Left lung (tissue), 4 donors: ENCODE measurements at regions not wholly inside any gene's neighbourhood (a gene's known extent, or its start where the extent isn't known, plus 50 kb on each side); places are given as distances from the start of the nearest gene placed in this dataset.
A peak's percentile ranks its signal among the peaks of the same experiment; 100 is the strongest.
"Not testable (repeated sequence)": the region's sequence is repeated elsewhere in the genome, so short reads cannot be mapped to it uniquely, and the experiment has no call there.

Experiments used
- ATAC-seq: fragments of 200-7000 bp; cut with Tn5 transposase; one replicate; pipeline ENCODE4 v1.9.1; 2020; ENCODE audit warnings: moderate library complexity
- DNase-seq, 4 donors: peaks; one replicate each; pipeline ENCODE4 v3.0.0-alpha.2; 2013 to 2020
- H3K27ac ChIP-seq, 2 donors: fragments of 200-600 bp; sonication (generic) in 1 of 2; one replicate each; pipeline versions ENCODE4 v1.5.0 to v1.8.0; 2020 to 2021
- H3K27me3 ChIP-seq, 2 donors: fragments of 200-600 bp; sonication (generic) in 1 of 2; one replicate each; pipeline versions ENCODE4 v1.5.0 to v1.8.0; 2020 to 2021
- H3K36me3 ChIP-seq, 2 donors: fragments of 200-600 bp; sonication (generic) in 1 of 2; one replicate each; pipeline versions ENCODE4 v1.5.0 to v1.8.0; 2020 to 2021
- H3K4me1 ChIP-seq, 2 donors: fragments of 200-600 bp; one replicate each; pipeline ENCODE4 v1.8.0; 2021
- H3K4me3 ChIP-seq, 2 donors: fragments of 200-600 bp; sonication (generic) in 1 of 2; one replicate each; pipeline versions ENCODE4 v1.5.0 to v1.8.0; 2020 to 2021; ENCODE audit warnings: mild to moderate bottlenecking in 1 of 2
- H3K9me3 ChIP-seq, 2 donors: fragments of 200-600 bp; sonication (generic) in 1 of 2; one replicate each; pipeline versions ENCODE4 v1.5.0 to v1.8.0; 2020 to 2021
- intact Hi-C, 2 donors: fragments of 100-400 bp; cut with DNase I; formaldehyde crosslinking; loops; one replicate each; pipeline versions ENCODE4 v1.11.2 to v1.14.2; 2022
- donor health status: DM: no; HTN: yes; CAD: no.
- donor health status: DM: no; HTN: no; CAD: no.

DNA sequence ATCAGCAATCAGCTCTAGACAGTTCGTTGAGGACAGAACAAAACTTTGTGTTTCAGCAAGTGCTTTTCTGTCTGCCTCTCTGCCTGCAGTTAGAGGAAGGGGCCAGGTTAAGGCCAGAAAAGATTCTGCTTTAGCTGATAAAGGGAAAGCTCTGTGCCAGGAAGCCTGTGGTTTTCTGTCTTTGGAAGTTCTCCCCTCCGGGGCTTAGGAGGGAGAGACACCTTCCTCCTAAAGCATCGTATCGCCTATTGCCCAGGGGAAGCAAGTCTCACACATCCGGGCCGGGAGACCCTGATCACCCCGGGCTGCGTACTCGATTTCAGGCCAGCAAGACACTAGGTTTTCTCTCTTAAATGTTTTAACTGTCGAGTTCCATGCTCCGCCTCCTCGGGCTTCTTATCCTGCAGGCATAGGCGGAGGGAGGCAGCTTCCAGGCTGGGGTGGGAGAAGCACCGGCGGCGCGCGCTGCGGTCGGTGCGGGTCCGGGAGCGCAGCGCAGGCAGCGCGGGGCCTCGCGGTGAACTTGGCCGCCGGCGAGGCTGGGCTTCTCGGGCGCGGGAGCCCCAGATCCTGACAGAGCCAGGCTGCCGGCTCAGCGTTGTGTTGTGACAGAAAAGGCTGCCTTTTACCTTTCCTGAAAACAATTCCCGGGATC lies 245.4 kb downstream of the BCL2L11 start:
- ATAC-seq, result peak; percentile 79
- H3K4me1 ChIP-seq, H3K9me3 ChIP-seq, H3K36me3 ChIP-seq, H3K4me3 ChIP-seq, H3K27me3 ChIP-seq, H3K27ac ChIP-seq, intact Hi-C loops: not testable (repeated sequence)
- DNase-seq, result peak in 2 of 4 donors; percentile 34 to 76

DNA sequence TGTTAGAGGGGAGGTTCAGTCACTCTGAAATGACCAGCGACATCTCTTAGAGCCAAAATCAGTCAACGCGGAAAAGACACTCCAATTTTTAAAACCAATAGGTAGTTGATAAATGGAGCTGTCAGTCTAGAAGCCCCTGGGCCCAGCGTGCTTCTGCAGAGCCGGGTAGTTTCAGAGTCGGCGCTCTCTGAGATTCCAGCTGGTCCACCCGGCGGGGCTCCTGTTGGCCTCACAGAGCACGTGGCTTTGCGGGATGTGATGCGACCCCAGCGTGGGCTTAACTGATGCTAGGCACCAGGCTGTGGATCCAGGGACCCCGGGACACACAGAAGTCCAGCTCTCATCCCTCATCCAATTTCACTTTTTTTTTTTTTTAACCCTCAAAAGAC lies 245.9 kb downstream of the BCL2L11 start:
- DNase-seq, H3K27ac ChIP-seq, H3K4me3 ChIP-seq, H3K27me3 ChIP-seq, intact Hi-C loops, H3K4me1 ChIP-seq, H3K9me3 ChIP-seq, ATAC-seq, H3K36me3 ChIP-seq: not testable (repeated sequence)

DNA sequence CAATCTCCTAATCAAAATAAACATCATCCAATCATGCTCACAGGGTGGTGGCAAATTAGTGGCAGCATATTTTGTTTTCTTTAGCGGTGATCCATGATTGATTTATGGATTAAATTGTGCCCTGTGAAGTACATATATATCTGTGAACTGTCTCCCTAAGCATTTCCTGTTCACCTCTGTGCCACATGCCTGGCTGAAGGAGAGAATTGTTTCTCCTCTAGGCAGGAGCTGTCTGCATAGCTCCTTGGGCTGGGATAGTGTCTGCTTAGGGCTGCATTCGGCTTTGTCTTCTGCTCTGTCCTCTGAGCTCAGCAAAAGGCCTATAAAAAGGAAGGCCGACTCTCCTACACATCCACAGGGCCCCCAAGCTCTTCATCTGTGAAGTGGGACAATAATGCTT lies 246.4 kb downstream of the BCL2L11 start:
- H3K4me1 ChIP-seq, H3K4me3 ChIP-seq, H3K9me3 ChIP-seq, H3K27me3 ChIP-seq, DNase-seq, H3K36me3 ChIP-seq, intact Hi-C loops, H3K27ac ChIP-seq, ATAC-seq: not testable (repeated sequence)

DNA sequence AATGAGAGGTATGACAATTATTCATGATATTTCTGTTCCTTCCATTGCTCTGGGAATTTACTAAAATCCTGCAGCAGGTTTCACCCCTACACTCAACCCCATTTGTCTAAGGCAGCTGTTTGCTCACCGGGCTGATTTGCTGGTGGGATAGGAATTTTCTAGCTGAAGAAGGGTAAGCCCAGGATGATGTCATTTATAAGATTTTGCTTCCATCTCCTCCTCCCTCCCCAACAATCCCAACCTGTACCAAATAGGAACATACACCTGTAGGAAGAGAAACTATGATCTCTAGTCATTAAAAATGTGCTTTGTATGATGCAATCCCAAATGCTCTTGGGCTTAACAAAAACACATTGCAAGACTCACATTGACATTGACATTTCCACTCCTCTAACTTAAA lies 247.2 kb downstream of the BCL2L11 start:
- H3K4me1 ChIP-seq, H3K36me3 ChIP-seq, DNase-seq, H3K4me3 ChIP-seq, H3K27ac ChIP-seq, intact Hi-C loops, H3K27me3 ChIP-seq, ATAC-seq, H3K9me3 ChIP-seq: not testable (repeated sequence)

DNA sequence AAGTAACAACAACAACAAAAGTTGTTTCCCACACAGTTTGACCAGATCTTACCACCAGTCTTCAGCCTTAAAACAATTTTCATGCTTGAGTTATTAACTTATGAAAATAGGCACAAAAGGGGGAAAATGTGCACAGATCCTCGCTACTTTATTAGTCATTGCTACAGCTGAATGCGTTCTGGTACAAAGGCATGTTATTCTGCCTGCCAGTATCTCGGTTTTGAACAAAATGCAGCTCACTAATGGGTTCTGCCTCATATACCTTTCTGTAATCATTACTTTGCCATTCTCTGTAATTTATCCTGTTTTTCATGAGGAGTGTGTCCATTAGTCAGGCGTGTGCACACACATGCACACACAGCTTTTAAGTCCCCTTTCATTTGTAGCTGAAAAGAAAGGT lies 247.6 kb downstream of the BCL2L11 start:
- DNase-seq, H3K4me3 ChIP-seq, ATAC-seq, H3K9me3 ChIP-seq, H3K36me3 ChIP-seq, intact Hi-C loops, H3K27ac ChIP-seq, H3K27me3 ChIP-seq, H3K4me1 ChIP-seq: not testable (repeated sequence)

DNA sequence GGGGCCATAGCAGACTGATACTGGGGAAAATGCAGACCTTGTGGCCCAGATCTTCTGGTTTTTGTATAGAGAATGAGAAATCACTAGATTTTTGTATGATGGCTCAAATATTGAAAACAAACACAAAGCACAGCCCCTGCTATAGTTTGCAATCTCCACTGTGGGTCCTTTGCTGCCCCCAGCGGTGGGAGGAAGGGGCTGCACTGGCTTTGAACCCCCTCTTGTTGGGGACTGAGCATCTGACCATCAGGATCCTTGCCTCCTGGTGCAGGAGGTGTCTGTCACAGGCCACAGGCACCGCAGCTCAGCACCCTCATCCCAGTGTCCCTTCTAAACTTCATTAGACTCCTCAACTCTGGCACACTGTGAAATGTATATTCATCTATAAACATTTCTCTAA lies 252.3 kb downstream of the BCL2L11 start:
- H3K9me3 ChIP-seq, H3K36me3 ChIP-seq, H3K27ac ChIP-seq, H3K4me3 ChIP-seq, H3K27me3 ChIP-seq, DNase-seq, H3K4me1 ChIP-seq, ATAC-seq, intact Hi-C loops: not testable (repeated sequence)

DNA sequence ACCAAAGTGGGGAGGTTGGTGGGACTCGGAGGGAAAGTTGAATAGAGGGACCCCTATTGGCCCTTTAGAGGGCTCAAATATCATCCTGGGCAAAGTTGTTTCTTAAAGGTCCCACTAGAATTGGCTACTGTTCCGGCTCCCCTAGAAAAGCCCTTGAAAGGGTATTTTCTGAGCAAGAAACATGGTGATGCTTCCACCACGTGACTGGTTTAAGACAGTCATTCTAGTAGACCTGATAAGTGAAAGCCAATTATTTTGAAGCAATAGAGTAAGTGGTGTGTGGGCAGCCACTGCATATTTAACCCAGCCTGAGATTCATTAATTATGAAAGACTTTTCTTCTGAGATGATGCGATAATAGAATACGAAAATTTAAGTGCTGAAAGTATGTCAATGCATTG lies 253.3 kb downstream of the BCL2L11 start:
- intact Hi-C loops, H3K4me3 ChIP-seq, H3K4me1 ChIP-seq, H3K36me3 ChIP-seq, H3K27ac ChIP-seq, ATAC-seq, H3K27me3 ChIP-seq, H3K9me3 ChIP-seq, DNase-seq: not testable (repeated sequence)

DNA sequence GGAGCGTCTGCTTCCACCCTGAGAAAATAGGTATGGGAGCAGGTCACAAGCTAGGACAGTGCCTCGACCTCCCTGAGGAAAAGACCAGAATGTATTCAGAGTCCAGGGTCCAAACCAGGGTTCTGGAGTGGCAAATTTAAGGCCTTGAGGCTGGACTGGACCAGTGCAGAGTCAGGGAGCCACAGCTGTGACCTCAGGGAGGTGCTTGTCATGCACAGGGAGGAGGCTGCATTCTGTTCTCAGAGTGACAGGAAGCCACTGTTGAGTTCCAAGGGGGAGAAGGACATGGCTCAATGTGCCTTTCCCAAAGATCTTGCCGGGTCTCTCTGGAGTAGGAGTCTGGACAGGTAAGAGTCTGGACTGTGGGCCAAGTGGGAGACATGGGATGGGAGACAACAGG lies 254.0 kb downstream of the BCL2L11 start:
- H3K36me3 ChIP-seq, ATAC-seq, H3K27me3 ChIP-seq, H3K9me3 ChIP-seq, intact Hi-C loops, H3K4me1 ChIP-seq, H3K4me3 ChIP-seq: not testable (repeated sequence)
- H3K27ac ChIP-seq, result peak overlapping the region in 1 of 2 donors; percentile 72
- DNase-seq, result peak in 1 of 4 donors; percentile 52

DNA sequence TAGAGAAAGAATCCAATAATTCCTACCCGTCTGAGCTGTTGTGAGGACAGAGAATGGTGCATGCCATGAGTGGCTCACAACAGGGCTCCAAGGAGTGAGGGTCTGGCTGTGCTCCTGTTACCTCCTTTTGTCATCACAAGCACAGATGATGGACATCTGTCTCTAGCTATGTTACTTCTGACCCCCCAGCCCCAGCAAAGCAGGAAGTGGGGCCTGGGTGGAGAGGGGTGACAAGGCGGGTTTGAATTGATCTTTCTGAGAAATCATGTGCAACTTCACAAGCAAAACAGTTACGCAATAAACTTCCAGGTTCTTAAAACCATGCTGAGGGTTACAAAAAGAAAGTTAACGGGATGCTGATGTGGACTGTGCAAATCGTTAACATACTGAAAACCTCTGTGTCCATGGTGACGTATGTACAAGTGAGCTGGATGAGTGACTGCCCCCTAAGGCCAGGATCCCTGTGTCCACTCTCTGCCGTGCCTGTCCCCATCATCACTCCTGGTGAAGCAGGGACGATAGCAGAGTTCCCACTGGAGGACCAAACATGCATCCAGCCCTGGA lies 254.7 kb downstream of the BCL2L11 start:
- H3K27ac ChIP-seq, result peak overlapping the region in 1 of 2 donors; percentile 72

DNA sequence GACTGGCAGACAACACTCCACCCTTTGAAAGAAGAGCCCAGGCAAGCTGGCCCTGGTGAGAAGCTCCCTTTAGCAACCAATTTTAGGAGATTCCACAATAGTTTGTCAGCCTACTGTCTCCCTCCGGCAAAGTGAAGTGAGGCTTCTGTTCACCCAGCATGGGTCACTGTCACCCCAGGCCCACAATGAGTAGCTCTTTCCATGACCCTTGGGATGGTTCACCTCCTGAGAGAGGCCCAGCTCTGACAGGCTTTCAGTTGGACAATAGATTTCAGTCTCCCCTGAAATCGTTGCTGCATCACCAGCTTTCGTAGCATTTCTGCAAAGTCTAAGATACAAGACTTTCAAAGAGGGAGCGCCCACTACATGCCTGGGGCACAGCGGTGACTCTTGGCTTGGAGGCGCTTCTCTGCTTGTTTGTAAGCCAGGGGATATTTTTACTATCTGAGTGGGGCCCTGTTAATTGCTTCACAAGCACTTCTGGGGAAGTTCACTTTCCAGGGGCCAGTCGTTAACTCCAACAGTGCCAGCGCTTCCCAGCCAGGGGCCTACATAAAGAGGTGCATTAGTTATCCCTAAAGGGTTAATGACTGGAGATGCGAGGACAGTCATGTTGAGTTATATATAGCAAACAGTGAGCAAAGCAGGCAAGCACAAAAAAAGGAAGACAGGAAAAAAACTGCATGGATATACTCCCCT lies 255.7 kb downstream of the BCL2L11 start:
- ATAC-seq, intact Hi-C loops, H3K4me1 ChIP-seq, H3K4me3 ChIP-seq, H3K27me3 ChIP-seq, H3K36me3 ChIP-seq, H3K9me3 ChIP-seq, DNase-seq: not testable (repeated sequence)
- H3K27ac ChIP-seq, result peak overlapping the region in 1 of 2 donors; percentile 64

More for the DNA sequence above, 254.7 kb downstream of the BCL2L11 start:
- H3K4me3 ChIP-seq, intact Hi-C loops, H3K4me1 ChIP-seq, H3K27me3 ChIP-seq, H3K9me3 ChIP-seq, H3K36me3 ChIP-seq: not testable (repeated sequence)
- DNase-seq, result peak in 1 of 4 donors; percentile 55
- ATAC-seq, result peak; percentile 22

DNA sequence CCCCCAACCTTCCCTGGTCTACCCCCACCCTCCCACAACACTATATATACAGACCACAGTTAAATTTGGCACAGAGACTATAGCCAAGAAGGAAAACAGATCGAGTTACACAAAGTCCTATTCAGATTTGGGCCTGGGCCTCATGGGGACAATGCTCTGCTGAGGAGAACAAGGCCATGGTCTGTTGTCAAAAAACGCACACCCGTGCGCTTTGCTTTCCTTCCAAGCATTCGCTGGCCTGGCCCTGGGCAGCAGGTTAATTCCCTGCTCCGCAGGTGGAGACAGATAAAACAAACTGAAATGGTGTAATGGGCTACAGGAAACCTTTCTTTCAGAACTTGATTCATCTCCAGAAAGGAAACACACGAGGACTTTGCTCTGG lies 256.2 kb downstream of the BCL2L11 start:
- H3K4me3 ChIP-seq, H3K9me3 ChIP-seq, H3K36me3 ChIP-seq, H3K27ac ChIP-seq, H3K27me3 ChIP-seq, intact Hi-C loops, ATAC-seq, H3K4me1 ChIP-seq: not testable (repeated sequence)
- DNase-seq, result peak in 3 of 4 donors; percentile 18 to 28 (median 20)

DNA sequence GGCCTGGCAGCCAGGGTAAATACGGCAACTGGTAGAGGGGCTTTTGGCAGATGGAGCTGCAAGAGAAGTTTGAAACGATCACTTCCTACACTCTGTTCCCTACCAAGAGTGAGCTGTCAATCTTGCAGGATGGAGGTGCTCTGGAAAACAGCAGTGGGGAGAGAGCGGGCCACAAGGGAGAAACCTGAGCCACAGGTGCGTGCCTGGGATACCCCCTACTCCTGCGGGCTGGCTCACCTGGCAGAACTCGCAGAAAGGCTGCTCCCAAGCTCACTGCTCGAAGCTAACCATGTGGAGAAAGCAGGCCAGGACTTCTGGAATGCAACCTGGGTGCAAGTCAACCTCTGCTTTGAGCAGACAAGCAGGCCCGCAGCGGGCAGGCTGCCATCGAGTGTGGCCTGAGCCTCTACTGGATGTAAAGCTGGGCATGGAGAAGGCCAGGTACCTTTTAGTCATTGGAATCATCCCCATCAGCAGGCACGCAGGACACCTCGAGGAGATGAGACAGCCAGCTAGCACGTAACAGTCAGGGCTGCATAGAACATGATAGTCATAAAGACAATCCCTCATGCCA lies 256.8 kb downstream of the BCL2L11 start:
- not testable (repeated sequence) for H3K4me3 ChIP-seq, ATAC-seq

DNA sequence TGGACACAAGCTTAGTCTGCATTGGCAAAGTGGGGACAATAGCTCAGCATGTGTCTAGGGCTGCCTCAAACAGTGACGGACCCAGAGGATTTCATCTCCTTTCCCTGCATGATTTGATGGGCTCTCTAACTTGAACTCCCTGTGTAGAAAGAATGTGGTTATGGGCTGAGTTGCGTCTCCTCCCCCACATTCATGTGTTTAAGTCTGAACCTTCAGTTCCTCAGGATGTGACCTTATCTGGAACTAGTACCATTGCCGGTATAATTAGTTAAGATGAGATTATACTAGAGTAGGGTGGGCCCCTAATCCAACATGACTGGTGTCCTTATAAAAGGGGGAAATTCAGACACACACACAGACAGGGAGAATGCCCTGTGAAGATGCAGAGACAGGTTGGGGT lies 257.6 kb downstream of the BCL2L11 start:
- intact Hi-C loops, result not testable (repeated sequence)

More for the DNA sequence above, 256.8 kb downstream of the BCL2L11 start:
- intact Hi-C loops, H3K27me3 ChIP-seq, H3K27ac ChIP-seq, H3K36me3 ChIP-seq, H3K4me1 ChIP-seq, H3K9me3 ChIP-seq: not testable (repeated sequence)
- peak in 1 of 4 donors; percentile 41 for DNase-seq

More for the DNA sequence above, 257.6 kb downstream of the BCL2L11 start:
- not testable (repeated sequence) for H3K27me3 ChIP-seq, DNase-seq, H3K4me1 ChIP-seq, H3K27ac ChIP-seq, H3K36me3 ChIP-seq, H3K4me3 ChIP-seq, ATAC-seq, H3K9me3 ChIP-seq
